ENCODE measurements at regions not wholly inside any gene's neighbourhood (a gene's known extent, or its start where the extent isn't known, plus 50 kb on each side); places are given as distances from the start of the nearest gene placed in this dataset.
"Not testable (repeated sequence)": the region's sequence is repeated elsewhere in the genome, so short reads cannot be mapped to it uniquely, and the experiment has no call there.

- no peak for DNase-seq
Observed at GRCh38 chr14:104472073-104472472, 107.5 kb upstream of the C14orf180 start.

- DNase-seq: no peak
Observed at GRCh38 chr14:104472536-104473243, 106.9 kb upstream of the C14orf180 start.

- DNase-seq: no peak
Observed at GRCh38 chr14:104473244-104473565, 106.4 kb upstream of the C14orf180 start.

- no peak for DNase-seq
Observed at GRCh38 chr14:104473649-104474494, 105.7 kb upstream of the C14orf180 start.

GRCh38 chr14:104474495-104475213, 104.9 kb upstream of the C14orf180 start:
- DNase-seq: no peak

- no peak for DNase-seq
Observed at GRCh38 chr14:104475256-104475655, 104.3 kb upstream of the C14orf180 start.

- no peak for DNase-seq
Observed at GRCh38 chr14:104475802-104476201, 103.8 kb upstream of the C14orf180 start.

- no peak for DNase-seq
Observed at GRCh38 chr14:104476437-104476836, 103.1 kb upstream of the C14orf180 start.

- DNase-seq: no peak
Observed at GRCh38 chr14:104477117-104477623, 102.4 kb upstream of the C14orf180 start.

GRCh38 chr14:104477666-104478380, 101.7 kb upstream of the C14orf180 start:
- DNase-seq: no peak

- DNase-seq: no peak
Observed at GRCh38 chr14:104478656-104479055, 100.9 kb upstream of the C14orf180 start.

- no peak for DNase-seq
Observed at GRCh38 chr14:104479901-104480300, 99.7 kb upstream of the C14orf180 start.

GRCh38 chr14:104481323-104481722, 98.2 kb upstream of the C14orf180 start:
- no peak for DNase-seq

- not testable (repeated sequence) for DNase-seq
Observed at GRCh38 chr14:104482017-104482416, 97.5 kb upstream of the C14orf180 start.

- DNase-seq: no peak
Observed at GRCh38 chr14:104486222-104486923, 93.2 kb upstream of the C14orf180 start.

- DNase-seq: no peak
Observed at GRCh38 chr14:104494483-104494882, 85.1 kb upstream of the C14orf180 start.

GRCh38 chr14:104496095-104496494, 83.5 kb upstream of the C14orf180 start:
- no peak for DNase-seq

- no peak for DNase-seq
Observed at GRCh38 chr14:104499784-104500760, 79.5 kb upstream of the C14orf180 start.

GRCh38 chr14:104502060-104502459, 77.5 kb upstream of the C14orf180 start:
- DNase-seq: no peak

- DNase-seq: no peak
Observed at GRCh38 chr14:104503691-104504090, 75.9 kb upstream of the C14orf180 start.
